Kidney (tissue), 13 donors: ENCODE measurements at regions not wholly inside any gene's neighbourhood (a gene's known extent, or its start where the extent isn't known, plus 50 kb on each side); places are given as distances from the start of the nearest gene placed in this dataset.

Experiments used
- DNase-seq, 5 donors: peaks; one replicate each; pipeline ENCODE4 v3.0.0-alpha.2; 2013 to 2020
- FAIRE-seq: peaks from 2 replicates; lab custom pipeline; 2012; peaks lifted over from hg19 to GRCh38; lab: Jason Lieb, UNC
- H3K27ac ChIP-seq, 2 donors: one replicate each; pipeline ENCODE4 v1.7.0; 2013; ENCODE audit warnings: low read depth in 2 of 2, low read length in 2 of 2, inconsistent platforms in 1 of 2
- H3K27me3 ChIP-seq: one replicate; pipeline ENCODE4 v1.7.1; 2013; ENCODE audit warnings: low read length, inconsistent platforms; ENCODE audit not compliant: control insufficient read depth, insufficient read depth
- H3K36me3 ChIP-seq, 3 donors: one replicate each; pipeline versions ENCODE4 v1.7.0 to v1.7.1; 2013; ENCODE audit warnings: low read length in 3 of 3, control low read depth in 1 of 3, inconsistent platforms in 1 of 3; ENCODE audit not compliant: insufficient read depth in 3 of 3, control insufficient read depth in 2 of 3
- H3K4me1 ChIP-seq, 3 donors: one replicate each; pipeline versions ENCODE4 v1.7.0 to v1.7.1; 2013; ENCODE audit warnings: low read length in 3 of 3, inconsistent platforms in 1 of 3, low read depth in 1 of 3; ENCODE audit not compliant: control insufficient read depth in 2 of 3, insufficient read depth in 2 of 3
- H3K4me3 ChIP-seq, 3 donors: one replicate each; pipeline versions ENCODE4 v1.7.0 to v1.8.1; 2013; ENCODE audit warnings: low read length in 3 of 3, control low read depth in 1 of 3, inconsistent platforms in 1 of 3
- H3K9ac ChIP-seq, 3 donors: one replicate each; pipeline versions ENCODE4 v1.7.0 to v1.7.1; 2013; ENCODE audit warnings: low read length in 3 of 3, control low read depth in 1 of 3, inconsistent platforms in 1 of 3
- H3K9me3 ChIP-seq, 3 donors: one replicate each; pipeline versions ENCODE4 v1.7.0 to v1.7.1; 2013; ENCODE audit warnings: low read length in 3 of 3, control low read depth in 1 of 3, inconsistent platforms in 1 of 3; ENCODE audit not compliant: control insufficient read depth in 2 of 3, insufficient read depth in 1 of 3
- intact Hi-C: fragments of 100-400 bp; cut with DNase I; formaldehyde crosslinking; loops from one replicate; pipeline ENCODE4 v1.11.1; 2022
- TF ChIP-seq, protein P1 (sequence below): IDR thresholded peaks from 3 replicates; pipeline ENCODE4 v1.5.1; 2012; ENCODE audit warnings: mild to moderate bottlenecking, moderate library complexity, borderline replicate concordance; ENCODE audit not compliant: insufficient read depth; ENCODE audit errors: extremely low read depth
- donor health status: control.
- donor health status: control.
- donor health status: control.
- donor health status: control.
- donor health status: control.
- donor health status: DM: yes; HTN: yes; CAD: no.
- donor health status: Normal renal cell carcinoma (clear cell type).

GRCh38 chr1:90509225-90510048 lies 207.7 kb downstream of the BARHL2 start:
- intact Hi-C loops: no loop called here
- H3K9me3 ChIP-seq: no peaks in the 10 kb centered on the region
- H3K27ac ChIP-seq: no peak overlapping the region
- no peak overlapping the region for H3K9ac ChIP-seq
- no peak for DNase-seq
- no peaks in the 10 kb centered on the region for H3K4me1 ChIP-seq
- TF ChIP-seq, protein P1, sequence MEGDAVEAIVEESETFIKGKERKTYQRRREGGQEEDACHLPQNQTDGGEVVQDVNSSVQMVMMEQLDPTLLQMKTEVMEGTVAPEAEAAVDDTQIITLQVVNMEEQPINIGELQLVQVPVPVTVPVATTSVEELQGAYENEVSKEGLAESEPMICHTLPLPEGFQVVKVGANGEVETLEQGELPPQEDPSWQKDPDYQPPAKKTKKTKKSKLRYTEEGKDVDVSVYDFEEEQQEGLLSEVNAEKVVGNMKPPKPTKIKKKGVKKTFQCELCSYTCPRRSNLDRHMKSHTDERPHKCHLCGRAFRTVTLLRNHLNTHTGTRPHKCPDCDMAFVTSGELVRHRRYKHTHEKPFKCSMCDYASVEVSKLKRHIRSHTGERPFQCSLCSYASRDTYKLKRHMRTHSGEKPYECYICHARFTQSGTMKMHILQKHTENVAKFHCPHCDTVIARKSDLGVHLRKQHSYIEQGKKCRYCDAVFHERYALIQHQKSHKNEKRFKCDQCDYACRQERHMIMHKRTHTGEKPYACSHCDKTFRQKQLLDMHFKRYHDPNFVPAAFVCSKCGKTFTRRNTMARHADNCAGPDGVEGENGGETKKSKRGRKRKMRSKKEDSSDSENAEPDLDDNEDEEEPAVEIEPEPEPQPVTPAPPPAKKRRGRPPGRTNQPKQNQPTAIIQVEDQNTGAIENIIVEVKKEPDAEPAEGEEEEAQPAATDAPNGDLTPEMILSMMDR: no peak
- no peak for FAIRE-seq
- H3K27me3 ChIP-seq: no peaks in the 10 kb centered on the region
- H3K4me3 ChIP-seq: no peak overlapping the region
- no peaks in the 10 kb centered on the region for H3K36me3 ChIP-seq

GRCh38 chr1:90508376-90509167 lies 208.5 kb downstream of the BARHL2 start:
- Histone ChIP-seq H3K27ac (no peak overlapping the region), H3K4me3 (no peak overlapping the region), H3K9ac (no peak overlapping the region), H3K9me3 (no peaks in the 10 kb centered on the region), H3K4me1 (no peaks in the 10 kb centered on the region), H3K36me3 (no peaks in the 10 kb centered on the region), H3K27me3 (no peaks in the 10 kb centered on the region)
- FAIRE-seq (no peak), DNase-seq (no peak)
- TF ChIP-seq, protein P1: no peak
- intact Hi-C loops: no loop called here

- FAIRE-seq (no peak), DNase-seq (no peak)
- H3K9me3 ChIP-seq: no peaks in the 10 kb centered on the region
- no peaks in the 10 kb centered on the region for H3K4me1 ChIP-seq
- no peak overlapping the region for H3K9ac ChIP-seq
- intact Hi-C loops: no loop called here
- no peak overlapping the region for H3K4me3 ChIP-seq
- no peaks in the 10 kb centered on the region for H3K36me3 ChIP-seq
- TF ChIP-seq, protein P1: no peak
- H3K27me3 ChIP-seq: no peaks in the 10 kb centered on the region
- H3K27ac ChIP-seq: no peak overlapping the region
These were observed 209.9 kb downstream of the BARHL2 start for GRCh38 chr1:90507173-90507572.
